Left hindlimb (tissue), 1 donor: ENCODE measurements at regions not wholly inside any gene's neighbourhood (a gene's known extent, or its start where the extent isn't known, plus 50 kb on each side); places are given as distances from the start of the nearest gene placed in this dataset.
"Not testable (repeated sequence)": the region's sequence is repeated elsewhere in the genome, so short reads cannot be mapped to it uniquely, and the experiment has no call there.

Experiments used
- DNase-seq: peaks from one replicate; pipeline ENCODE4 v3.0.0-alpha.2; 2018

- DNase-seq = no peak
Measured at GRCh38 chr1:224539971-224540370, 76.1 kb upstream of the CNIH3 start.

DNA sequence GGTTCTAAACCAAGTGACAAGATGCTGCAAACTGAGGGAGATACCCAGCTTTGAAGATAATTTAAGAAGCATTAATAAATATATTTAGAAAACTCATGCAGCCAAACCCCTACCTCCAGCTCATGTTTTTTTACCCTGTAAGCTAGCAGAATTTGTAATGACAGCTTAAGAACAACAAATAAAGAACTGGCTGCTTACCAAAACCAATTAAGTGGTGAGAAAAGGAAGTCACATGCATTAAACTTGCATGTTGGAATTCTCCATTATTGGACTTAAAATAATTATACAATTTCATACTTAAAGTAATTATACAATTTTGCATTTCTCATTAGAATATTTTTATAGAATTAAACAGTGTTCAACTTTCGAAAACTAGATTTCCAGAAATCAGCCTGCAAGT lies 75.6 kb upstream of the CNIH3 start:
- no peak for DNase-seq

- no peak for DNase-seq
Measured at GRCh38 chr1:224541072-224541790, 74.9 kb upstream of the CNIH3 start.

DNA sequence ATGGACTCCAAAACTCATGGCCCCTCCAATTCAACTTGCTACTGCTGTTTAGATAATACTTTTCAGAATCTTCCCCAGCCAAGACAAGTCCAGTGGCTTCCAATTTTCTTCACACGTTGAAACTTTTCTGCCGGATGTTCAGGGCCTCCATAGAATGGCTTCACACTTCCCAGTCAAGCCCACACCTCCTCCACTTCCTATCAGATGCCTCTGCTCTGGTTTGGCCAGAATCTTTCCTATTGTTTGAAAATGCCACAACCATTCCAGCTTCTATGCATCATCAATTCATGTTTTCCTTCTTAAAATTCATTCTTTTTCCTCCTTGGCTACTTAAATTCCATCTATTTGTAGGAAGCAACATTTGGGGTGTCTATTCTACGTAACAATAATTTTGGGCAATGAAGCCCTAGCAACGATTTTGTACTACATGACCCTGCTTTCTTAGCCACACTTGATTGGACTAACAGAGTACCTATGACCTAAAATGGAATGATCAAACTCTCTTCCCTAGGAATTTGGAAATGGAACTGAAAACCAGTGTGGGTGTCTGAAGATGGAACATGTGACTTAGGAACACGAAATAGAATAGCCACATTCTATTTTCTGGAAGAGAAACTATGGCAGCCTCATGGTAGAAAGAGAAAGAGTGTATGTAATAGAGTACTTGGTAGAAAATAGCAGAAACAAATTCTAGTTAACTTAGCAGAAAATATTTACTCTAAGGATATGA lies 74.1 kb upstream of the CNIH3 start:
- no peak for DNase-seq

- DNase-seq = no peak
Measured at GRCh38 chr1:224542783-224543440, 73.2 kb upstream of the CNIH3 start.

- no peak for DNase-seq
Measured at GRCh38 chr1:224543453-224543852, 72.7 kb upstream of the CNIH3 start.

- DNase-seq = no peak
Measured at GRCh38 chr1:224544346-224545110, 71.6 kb upstream of the CNIH3 start.

GRCh38 chr1:224545571-224545970 lies 70.5 kb upstream of the CNIH3 start:
- no peak for DNase-seq

GRCh38 chr1:224548676-224549075 lies 67.4 kb upstream of the CNIH3 start:
- no peak for DNase-seq

GRCh38 chr1:224551189-224551588 lies 64.9 kb upstream of the CNIH3 start:
- DNase-seq = not testable (repeated sequence)

GRCh38 chr1:224554056-224554455 lies 62.1 kb upstream of the CNIH3 start:
- DNase-seq = no peak

GRCh38 chr1:224554620-224555259 lies 61.4 kb upstream of the CNIH3 start:
- DNase-seq = no peak

- no peak for DNase-seq
Measured at GRCh38 chr1:224558904-224559303, 57.2 kb upstream of the CNIH3 start.

DNA sequence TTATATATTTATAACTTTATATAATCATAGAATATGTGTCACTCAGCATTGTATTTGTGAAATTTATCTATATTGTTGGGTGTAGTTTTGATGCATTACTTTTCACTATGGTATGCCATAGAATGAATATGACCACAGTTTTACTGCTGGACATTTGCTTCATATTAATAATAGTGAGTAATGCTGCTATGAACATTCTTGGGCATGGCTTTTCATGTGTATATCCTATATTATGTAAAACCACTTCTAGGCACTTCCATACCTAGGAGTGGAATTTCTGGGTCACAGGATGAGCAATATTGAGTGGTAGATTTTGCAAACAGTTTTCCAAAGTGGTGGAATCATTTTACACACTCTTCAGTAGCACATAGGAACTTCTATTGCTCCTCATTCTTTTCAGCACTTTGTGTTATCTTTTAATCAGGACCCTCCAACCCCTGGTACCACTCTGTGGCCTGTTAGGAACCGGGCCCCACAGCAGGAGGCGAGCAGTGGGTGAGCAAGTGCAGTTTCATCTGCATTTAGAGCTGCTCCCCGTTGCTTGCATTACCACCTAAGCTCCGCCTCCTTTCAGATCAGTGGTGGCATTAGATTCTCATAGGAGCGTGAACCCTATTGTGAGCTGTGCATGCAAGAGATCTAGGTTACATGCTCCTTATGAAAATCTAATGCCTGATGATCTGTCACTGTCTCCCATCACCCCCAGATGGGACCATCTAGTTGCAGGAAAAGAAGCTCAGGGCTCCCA lies 56.0 kb upstream of the CNIH3 start:
- DNase-seq = no peak

GRCh38 chr1:224562881-224563280 lies 53.2 kb upstream of the CNIH3 start:
- not testable (repeated sequence) for DNase-seq

GRCh38 chr1:224563666-224564065 lies 52.5 kb upstream of the CNIH3 start:
- no peak for DNase-seq

DNA sequence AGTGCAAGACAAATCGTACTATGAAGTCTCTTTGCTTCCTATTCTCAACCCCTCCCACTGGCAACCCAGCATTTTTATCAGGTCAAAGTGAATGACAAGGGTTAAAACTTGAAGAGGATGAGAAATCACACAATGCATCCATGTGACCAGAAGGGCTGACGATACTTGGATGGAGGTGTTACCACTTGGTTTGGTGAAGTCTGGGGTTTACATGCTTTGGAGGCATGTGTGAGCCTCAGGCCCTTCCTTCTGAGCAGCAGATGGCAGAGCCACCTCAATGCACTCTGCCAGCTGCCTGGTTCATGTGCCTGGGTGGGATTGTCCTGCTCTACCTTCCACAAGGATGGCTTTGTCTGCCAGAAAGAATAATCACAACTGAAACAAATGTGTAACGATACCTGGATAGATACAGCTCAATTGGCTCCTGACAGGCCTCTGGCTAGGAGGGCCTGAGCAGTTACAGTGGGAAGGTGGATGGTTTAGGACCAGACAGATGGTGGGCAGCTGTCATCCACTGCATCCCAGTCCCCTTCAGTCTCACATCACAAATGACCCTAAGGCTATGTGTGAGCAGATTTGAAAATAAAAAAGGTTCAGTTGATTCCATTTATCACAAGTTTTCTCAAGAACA lies 51.5 kb upstream of the CNIH3 start:
- DNase-seq = no peak

DNA sequence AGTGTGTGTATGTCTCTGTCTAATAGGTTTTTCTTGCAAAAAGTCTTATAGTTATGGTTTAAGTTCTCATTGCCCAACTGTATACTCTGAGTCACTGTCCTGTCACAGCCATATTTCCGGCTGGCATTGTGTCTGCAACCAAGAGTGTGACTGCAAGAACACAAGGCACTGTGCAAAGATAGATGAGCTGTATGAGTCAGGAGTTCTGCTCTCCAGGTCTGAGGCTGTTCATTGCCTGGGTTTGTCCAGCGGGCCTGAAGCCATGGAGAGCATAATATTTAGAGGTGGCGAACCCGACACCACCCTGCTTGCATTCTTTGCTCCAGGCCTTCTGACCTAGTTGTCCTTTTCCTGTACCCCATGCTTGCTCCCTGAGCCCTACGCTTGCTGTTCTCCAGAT lies 50.9 kb upstream of the CNIH3 start:
- DNase-seq = no peak

DNA sequence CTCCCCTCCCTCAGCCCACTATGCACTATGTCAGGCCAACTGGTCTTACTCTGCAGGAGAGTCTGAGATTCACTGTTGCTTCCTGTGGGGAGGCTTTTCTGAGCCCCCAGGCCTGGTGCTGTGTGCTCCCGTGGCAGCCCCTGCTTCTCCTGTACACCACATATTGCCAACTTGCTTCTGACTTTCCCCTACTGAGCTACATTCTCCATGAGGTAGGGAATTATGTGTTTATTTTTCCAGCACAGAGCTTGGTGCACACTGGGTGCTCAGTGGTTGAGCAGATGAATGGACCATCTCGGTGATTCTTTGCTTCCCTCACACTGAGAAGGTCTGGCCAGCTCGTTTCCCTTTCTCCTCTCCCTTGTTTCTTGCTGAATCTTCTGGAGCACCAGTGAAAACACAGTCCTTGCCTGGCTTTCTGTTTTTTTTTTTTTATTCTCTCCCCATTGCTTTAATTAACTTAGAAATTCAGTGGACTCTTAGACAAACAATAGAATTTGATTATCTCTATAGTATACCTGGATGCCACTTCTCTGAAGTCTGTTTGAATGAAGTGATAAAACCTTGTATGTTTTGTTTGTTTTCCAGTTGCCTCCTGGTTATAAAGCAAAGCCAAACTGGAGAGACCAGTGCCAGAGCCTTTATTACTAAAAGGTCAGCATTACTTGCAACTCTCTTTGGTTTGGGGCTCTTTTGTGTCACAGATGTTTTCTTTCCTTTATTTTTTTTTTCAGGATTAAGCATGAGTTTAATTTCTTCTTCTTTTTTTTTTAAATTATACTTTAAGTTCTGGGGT lies 50.3 kb upstream of the CNIH3 start:
- no peak for DNase-seq
